Mammary epithelial cell (primary cell): ENCODE measurements at regions not wholly inside any gene's neighbourhood (a gene's known extent, or its start where the extent isn't known, plus 50 kb on each side); places are given as distances from the start of the nearest gene placed in this dataset.
"Not testable (repeated sequence)": the region's sequence is repeated elsewhere in the genome, so short reads cannot be mapped to it uniquely, and the experiment has no call there.

ENCODE experiments used
- EZH2 ChIP-seq: IDR thresholded peaks from 2 replicates; pipeline ENCODE4 v1.6.1; 2012; ENCODE audit warnings: low read length, inconsistent platforms, borderline replicate concordance
- TF ChIP-seq, protein P1 (sequence below), 2 donors: IDR thresholded peaks in 1 of 2; conservative IDR thresholded peaks in 1 of 2; 2 replicates each; pipeline ENCODE4 v1.5.1; 2011 to 2012; ENCODE audit warnings: inconsistent platforms in 2 of 2, low read length in 2 of 2, mild to moderate bottlenecking in 2 of 2, control low read depth in 1 of 2, low read depth in 1 of 2; ENCODE audit not compliant: insufficient read depth in 1 of 2; ENCODE audit errors: extremely low read depth in 1 of 2

DNA sequence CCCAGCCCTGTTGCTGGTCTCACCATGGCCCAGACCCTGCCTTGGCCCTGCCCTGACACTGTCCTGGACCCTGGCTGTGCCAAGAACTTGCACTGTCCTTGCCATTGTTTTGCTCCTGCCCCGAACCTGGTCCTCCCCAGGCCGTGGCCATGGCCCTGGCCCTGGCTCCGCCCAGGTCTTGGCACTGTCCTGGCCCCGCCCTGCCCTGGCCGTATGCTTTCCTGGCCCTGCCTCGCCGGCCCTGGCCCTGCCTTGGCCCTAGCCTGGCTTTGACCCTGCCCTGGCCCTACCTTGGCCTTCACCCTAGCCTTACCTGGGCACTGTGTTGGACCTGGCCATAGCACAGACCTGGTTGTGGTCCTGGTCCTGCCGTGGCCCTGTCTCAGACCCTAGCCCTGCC lies 1558.9 kb downstream of the RPIA start:
- TF ChIP-seq EZH2: not testable (repeated sequence)
- TF ChIP-seq, protein P1, sequence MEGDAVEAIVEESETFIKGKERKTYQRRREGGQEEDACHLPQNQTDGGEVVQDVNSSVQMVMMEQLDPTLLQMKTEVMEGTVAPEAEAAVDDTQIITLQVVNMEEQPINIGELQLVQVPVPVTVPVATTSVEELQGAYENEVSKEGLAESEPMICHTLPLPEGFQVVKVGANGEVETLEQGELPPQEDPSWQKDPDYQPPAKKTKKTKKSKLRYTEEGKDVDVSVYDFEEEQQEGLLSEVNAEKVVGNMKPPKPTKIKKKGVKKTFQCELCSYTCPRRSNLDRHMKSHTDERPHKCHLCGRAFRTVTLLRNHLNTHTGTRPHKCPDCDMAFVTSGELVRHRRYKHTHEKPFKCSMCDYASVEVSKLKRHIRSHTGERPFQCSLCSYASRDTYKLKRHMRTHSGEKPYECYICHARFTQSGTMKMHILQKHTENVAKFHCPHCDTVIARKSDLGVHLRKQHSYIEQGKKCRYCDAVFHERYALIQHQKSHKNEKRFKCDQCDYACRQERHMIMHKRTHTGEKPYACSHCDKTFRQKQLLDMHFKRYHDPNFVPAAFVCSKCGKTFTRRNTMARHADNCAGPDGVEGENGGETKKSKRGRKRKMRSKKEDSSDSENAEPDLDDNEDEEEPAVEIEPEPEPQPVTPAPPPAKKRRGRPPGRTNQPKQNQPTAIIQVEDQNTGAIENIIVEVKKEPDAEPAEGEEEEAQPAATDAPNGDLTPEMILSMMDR (conservative IDR thresholded peaks at IDR 0.05 in 1 of 2, IDR thresholded peaks at IDR 0.05 in 1 of 2; ENCODE audit: extremely low read depth in 1 of 2, insufficient read depth in 1 of 2, low read depth in 1 of 2, low read length in 2 of 2): not testable (repeated sequence)
